GM12878 (cell line): ENCODE measurements at regions not wholly inside any gene's neighbourhood (a gene's known extent, or its start where the extent isn't known, plus 50 kb on each side); places are given as distances from the start of the nearest gene placed in this dataset.

Source experiments
- POLR2AphosphoS2 ChIP-seq: IDR thresholded peaks from 2 replicates; pipeline ENCODE4 v1.6.1; 2011; ENCODE audit warnings: low read depth, mild to moderate bottlenecking, low read length, improper control_type of control experiment, moderate library complexity
- POLR2AphosphoS5 ChIP-seq: IDR thresholded peaks from 2 replicates; pipeline ENCODE4 v1.6.1; 2011; ENCODE audit warnings: mild to moderate bottlenecking, low read length, inconsistent platforms
- ZNF274 ChIP-seq: IDR thresholded peaks from one replicate; pipeline ENCODE4 v1.8.0; 2011; ENCODE audit not compliant: insufficient read length, insufficient read depth
- TF ChIP-seq, protein P1 (sequence below): fragments of 450-650 bp; IDR thresholded peaks from 2 replicates; pipeline ENCODE4 v1.6.1; 2018; ENCODE audit warnings: mild to moderate bottlenecking, low read depth, moderate library complexity; ENCODE audit not compliant: partially characterized antibody
- TF ChIP-seq, protein P2 (sequence below), 3 experiments: IDR thresholded peaks in 2 of 3; conservative IDR thresholded peaks in 1 of 3; 2 replicates each; pipeline ENCODE4 v1.5.1; 2011; ENCODE audit warnings: low read depth in 3 of 3, low read length in 3 of 3, mild to moderate bottlenecking in 3 of 3, control low read depth in 2 of 3, moderate library complexity in 2 of 3, inconsistent platforms in 1 of 3, mixed read lengths in 1 of 3; ENCODE audit not compliant: control insufficient read depth in 2 of 3, insufficient read depth in 1 of 3; ENCODE audit errors: extremely low read depth in 1 of 3

DNA sequence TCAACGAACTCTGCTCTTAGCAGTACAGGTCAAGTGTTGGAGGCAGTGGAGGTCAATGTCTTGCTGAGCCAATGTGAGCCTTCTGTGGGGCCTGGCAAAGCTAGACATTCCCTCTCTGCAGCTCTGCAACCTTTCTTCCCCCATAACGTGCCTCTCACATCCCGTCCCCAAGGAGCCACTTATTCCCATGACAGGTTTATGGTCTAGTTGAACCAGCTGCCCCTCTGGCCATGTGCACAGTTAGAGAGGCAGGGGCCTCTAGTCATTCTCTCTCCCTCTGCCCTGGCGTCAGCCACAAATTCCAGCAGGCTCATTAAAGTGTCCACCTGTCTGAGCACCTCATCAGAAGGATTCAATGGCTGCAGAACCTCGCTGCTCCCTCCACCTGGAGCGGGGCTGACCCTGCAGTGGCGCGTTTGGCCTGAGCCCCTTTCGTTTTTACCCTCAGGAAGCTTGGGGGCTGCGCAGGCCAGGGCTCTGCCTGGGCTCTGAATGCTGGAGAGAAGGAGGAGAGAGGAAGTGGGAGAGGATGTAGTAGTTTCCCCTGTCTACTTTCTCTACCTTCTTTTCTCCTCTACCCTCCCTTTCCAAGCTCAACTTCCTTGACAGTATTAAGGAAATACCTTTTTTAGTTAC lies 302.1 kb upstream of the B3GAT1 start:
- TF ChIP-seq ZNF274 (no peak), POLR2AphosphoS5 (no peak), POLR2AphosphoS2 (no peak)
- TF ChIP-seq, protein P1, sequence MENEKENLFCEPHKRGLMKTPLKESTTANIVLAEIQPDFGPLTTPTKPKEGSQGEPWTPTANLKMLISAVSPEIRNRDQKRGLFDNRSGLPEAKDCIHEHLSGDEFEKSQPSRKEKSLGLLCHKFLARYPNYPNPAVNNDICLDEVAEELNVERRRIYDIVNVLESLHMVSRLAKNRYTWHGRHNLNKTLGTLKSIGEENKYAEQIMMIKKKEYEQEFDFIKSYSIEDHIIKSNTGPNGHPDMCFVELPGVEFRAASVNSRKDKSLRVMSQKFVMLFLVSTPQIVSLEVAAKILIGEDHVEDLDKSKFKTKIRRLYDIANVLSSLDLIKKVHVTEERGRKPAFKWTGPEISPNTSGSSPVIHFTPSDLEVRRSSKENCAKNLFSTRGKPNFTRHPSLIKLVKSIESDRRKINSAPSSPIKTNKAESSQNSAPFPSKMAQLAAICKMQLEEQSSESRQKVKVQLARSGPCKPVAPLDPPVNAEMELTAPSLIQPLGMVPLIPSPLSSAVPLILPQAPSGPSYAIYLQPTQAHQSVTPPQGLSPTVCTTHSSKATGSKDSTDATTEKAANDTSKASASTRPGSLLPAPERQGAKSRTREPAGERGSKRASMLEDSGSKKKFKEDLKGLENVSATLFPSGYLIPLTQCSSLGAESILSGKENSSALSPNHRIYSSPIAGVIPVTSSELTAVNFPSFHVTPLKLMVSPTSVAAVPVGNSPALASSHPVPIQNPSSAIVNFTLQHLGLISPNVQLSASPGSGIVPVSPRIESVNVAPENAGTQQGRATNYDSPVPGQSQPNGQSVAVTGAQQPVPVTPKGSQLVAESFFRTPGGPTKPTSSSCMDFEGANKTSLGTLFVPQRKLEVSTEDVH, result no peak
- TF ChIP-seq, protein P2, sequence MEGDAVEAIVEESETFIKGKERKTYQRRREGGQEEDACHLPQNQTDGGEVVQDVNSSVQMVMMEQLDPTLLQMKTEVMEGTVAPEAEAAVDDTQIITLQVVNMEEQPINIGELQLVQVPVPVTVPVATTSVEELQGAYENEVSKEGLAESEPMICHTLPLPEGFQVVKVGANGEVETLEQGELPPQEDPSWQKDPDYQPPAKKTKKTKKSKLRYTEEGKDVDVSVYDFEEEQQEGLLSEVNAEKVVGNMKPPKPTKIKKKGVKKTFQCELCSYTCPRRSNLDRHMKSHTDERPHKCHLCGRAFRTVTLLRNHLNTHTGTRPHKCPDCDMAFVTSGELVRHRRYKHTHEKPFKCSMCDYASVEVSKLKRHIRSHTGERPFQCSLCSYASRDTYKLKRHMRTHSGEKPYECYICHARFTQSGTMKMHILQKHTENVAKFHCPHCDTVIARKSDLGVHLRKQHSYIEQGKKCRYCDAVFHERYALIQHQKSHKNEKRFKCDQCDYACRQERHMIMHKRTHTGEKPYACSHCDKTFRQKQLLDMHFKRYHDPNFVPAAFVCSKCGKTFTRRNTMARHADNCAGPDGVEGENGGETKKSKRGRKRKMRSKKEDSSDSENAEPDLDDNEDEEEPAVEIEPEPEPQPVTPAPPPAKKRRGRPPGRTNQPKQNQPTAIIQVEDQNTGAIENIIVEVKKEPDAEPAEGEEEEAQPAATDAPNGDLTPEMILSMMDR (IDR thresholded peaks at IDR 0.05 in 2 of 3, conservative IDR thresholded peaks at IDR 0.05 in 1 of 3; ENCODE audit: control insufficient read depth in 2 of 3, extremely low read depth in 1 of 3, insufficient read depth in 1 of 3, low read depth in 3 of 3, low read length in 3 of 3), result no peak
